ENCODE measurements at regions not wholly inside any gene's neighbourhood (a gene's known extent, or its start where the extent isn't known, plus 50 kb on each side); places are given as distances from the start of the nearest gene placed in this dataset.

GRCh38 chr12:83389237-83389996 lies 702.7 kb downstream of the TMTC2 start:
- no peak overlapping the region for H3K4me3 ChIP-seq (ENCODE audit: low read depth, low read length)
- TF ChIP-seq CTCF (IDR thresholded peaks at IDR 0.05; ENCODE audit: low read depth, low read length, missing control alignments): no peak
- DNase-seq (ENCODE audit: low read depth): no peak

- no peak for TF ChIP-seq CTCF (IDR thresholded peaks at IDR 0.05; ENCODE audit: low read depth, low read length, missing control alignments)
- H3K4me3 ChIP-seq (ENCODE audit: low read depth, low read length): no peak overlapping the region
- no peak for DNase-seq (ENCODE audit: low read depth)
These were observed 701.8 kb downstream of the TMTC2 start for GRCh38 chr12:83388551-83388950.

GRCh38 chr12:83386527-83387264 lies 700.0 kb downstream of the TMTC2 start:
- no peak for TF ChIP-seq CTCF (IDR thresholded peaks at IDR 0.05; ENCODE audit: low read depth, low read length, missing control alignments)
- no peak for DNase-seq (ENCODE audit: low read depth)

DNA sequence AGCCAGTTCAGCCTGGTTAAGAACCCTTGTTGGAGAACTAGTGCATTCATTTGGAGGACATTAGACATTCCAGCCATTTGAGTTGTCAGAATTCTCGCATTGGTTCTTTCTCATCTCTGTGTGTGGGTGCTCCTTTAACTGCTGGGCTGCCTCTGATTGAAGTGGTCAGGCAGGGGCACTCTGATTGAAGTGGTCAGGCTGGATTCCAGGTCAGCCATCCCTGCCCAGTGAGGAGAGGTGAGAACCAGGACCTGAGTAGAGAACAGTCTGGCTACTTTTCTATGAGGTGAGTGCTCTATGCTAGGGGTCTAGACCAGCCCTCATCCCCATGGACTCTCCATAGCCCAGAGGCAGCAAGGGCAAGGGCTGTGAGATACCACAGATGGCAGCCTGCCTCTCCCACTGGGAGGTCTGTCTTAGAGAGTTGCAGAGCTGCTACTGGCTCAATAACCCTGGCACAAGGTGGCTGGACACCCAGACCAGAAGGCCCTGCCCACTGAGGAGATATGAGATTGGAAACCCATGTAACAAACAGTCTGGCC lies 691.6 kb downstream of the TMTC2 start:
- no peak for TF ChIP-seq CTCF (IDR thresholded peaks at IDR 0.05; ENCODE audit: low read depth, low read length, missing control alignments)
- no peak overlapping the region for H3K4me3 ChIP-seq (ENCODE audit: low read depth, low read length)
- DNase-seq (ENCODE audit: low read depth): no peak

More at GRCh38 chr12:83386527-83387264, 700.0 kb downstream of the TMTC2 start:
- H3K4me3 ChIP-seq (ENCODE audit: low read depth, low read length): no peak overlapping the region

DNA sequence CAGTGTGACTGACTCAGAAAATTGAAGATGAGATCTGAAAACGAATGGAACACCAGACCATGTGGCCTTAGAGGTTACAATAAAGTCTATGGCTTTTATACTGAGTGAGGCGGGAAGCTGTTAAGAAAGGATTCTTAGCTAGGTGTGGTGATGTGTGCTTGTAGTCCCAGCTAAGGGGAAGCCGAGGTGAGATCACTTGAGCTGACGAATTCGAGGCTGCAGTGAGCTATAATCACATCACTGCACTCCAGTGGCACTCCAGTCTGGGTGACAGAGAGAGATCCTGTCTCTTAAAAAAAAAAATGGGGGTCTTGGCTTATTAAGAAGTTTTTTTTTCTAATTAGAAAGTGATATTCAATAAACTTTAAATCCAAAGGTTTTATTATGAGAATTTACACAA lies 678.6 kb downstream of the TMTC2 start:
- no peak for TF ChIP-seq CTCF (IDR thresholded peaks at IDR 0.05; ENCODE audit: low read depth, low read length, missing control alignments)
- no peak overlapping the region for H3K4me3 ChIP-seq (ENCODE audit: low read depth, low read length)
- no peak for DNase-seq (ENCODE audit: low read depth)

- DNase-seq (ENCODE audit: low read depth): no peak
- no peak for TF ChIP-seq CTCF (IDR thresholded peaks at IDR 0.05; ENCODE audit: low read depth, low read length, missing control alignments)
- no peak overlapping the region for H3K4me3 ChIP-seq (ENCODE audit: low read depth, low read length)
These were observed 674.8 kb downstream of the TMTC2 start for GRCh38 chr12:83361475-83361874.
